HG03060 (cell line): ENCODE measurements at regions not wholly inside any gene's neighbourhood (a gene's known extent, or its start where the extent isn't known, plus 50 kb on each side); places are given as distances from the start of the nearest gene placed in this dataset.

ENCODE experiments used
- ATAC-seq: cut with Tn5 transposase; IDR thresholded peaks from one replicate; pipeline ENCODE4 v1.9.1; 2021; ENCODE audit warnings: low read depth, moderate number of reproducible peaks; ENCODE audit not compliant: unreplicated experiment

DNA sequence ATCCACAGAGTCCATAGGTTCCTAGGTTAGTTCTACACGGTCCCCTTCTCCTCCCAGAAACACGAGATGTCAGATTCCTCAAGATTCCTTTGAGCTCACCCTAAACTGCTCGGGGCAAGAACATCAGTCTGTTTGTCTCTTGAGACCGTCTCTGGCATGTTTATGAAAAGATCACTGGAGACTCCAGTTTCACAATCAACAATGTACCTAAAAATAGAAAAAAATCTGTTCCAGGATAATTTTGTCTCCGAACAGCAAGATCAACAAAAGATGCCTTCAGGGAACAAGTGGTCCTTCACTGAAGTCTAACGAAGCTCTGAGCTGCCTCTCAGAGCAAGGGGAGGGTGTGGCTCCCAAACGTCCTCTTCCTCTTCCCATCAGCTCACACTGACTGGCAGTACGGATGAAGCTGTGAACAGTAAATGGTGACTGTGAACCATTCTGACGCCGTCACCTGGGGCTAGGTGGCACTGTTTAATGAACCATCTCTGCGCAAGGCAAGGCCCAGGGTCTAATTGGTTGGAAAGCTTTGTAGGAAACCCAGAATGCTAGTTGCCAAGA, 156.2 kb upstream of the LYZL1 start:
- ATAC-seq, result no peak

DNA sequence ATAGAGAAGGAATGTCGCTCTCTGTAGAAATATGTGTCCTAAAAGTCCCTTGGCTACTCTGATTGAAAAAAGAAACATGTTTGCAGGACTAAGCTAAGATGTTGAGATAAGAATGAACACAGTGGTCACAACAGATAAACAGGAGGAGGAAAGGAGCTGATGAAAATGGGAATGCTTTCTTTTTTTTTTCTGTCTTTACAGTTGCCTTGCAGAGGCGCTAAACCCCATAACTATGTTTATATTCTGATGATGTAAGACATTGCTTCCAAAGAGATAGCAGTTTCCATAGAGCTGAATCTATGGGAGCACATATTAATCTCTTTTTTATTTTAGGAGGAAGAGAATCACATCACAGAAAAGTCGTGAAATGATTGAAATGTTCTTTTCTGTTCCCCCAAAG, 153.5 kb upstream of the LYZL1 start:
- ATAC-seq, result no peak

DNA sequence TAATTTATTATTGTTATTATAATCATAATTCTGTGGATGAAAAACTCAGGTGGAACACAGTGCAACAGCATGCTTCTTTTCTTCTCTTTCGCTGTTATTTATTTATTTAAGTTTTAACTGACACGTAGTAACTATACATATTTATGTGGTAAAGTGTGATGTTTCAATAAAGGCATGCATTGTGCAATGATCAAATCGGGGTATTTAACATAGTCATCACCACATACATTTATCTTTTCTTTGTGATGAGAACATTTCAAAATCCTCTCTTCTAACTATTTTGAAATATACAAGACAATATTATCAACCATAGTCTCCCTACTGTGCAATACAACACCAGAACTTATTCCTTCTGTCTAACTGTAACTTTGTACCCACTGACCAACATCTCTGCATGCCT, 152.5 kb upstream of the LYZL1 start:
- no peak for ATAC-seq

DNA sequence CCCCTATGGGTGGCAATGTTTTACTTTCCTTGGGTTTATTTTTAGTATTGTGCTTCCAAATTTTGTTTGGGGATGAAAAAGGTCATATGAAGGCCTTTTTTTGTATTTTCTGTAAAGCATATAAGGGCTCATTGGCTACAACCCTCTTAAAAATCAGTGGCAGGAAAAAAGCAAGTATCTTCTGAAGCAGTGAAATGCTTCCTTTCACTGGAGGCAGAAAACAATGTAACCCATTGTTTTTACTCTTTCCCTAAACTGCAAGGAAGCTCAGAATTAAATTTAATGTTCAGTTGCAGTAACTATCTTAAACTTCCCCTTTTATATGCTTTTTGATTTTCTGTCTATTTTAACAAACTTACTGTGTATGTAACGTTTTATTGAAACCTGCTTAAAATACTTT, 148.7 kb upstream of the LYZL1 start:
- no peak for ATAC-seq

DNA sequence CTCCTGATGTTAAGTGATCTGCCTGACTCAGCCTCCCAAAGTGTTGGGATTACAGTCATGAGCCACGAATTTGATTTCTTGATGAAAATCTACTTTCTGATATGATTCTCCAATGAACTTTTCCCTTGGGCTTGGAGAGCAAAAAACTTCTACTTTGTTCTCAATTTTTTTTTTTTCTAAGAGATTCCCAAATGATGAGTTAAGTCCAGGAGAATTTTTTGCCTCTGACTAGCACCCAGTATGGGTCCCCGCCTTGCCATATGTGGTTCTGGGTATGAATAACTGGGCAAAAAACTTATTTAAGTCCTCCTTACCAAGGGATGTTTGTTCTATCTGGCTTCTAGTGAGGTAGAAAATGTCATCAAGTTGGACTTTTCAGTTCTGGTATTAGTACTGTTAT, 147.9 kb upstream of the LYZL1 start:
- ATAC-seq, result no peak

DNA sequence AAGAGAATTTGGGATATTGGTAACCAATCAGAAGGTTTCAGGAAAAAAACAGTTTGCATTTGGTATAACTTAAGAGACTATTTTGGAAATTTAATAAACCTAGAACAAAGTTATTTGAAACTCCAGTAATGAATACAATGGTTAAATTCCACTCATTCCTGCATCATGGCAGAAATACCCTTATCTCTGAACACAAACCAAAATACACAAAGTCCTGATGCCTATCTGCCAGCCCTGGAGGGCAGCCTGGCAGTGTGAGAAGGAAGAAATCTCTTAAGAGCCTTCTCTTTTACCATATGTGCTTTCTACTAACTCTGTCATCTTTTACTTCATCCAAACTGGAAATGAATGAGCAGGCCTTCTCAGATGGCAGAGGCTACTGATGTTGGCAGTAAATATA, 147.1 kb upstream of the LYZL1 start:
- ATAC-seq, result no peak

DNA sequence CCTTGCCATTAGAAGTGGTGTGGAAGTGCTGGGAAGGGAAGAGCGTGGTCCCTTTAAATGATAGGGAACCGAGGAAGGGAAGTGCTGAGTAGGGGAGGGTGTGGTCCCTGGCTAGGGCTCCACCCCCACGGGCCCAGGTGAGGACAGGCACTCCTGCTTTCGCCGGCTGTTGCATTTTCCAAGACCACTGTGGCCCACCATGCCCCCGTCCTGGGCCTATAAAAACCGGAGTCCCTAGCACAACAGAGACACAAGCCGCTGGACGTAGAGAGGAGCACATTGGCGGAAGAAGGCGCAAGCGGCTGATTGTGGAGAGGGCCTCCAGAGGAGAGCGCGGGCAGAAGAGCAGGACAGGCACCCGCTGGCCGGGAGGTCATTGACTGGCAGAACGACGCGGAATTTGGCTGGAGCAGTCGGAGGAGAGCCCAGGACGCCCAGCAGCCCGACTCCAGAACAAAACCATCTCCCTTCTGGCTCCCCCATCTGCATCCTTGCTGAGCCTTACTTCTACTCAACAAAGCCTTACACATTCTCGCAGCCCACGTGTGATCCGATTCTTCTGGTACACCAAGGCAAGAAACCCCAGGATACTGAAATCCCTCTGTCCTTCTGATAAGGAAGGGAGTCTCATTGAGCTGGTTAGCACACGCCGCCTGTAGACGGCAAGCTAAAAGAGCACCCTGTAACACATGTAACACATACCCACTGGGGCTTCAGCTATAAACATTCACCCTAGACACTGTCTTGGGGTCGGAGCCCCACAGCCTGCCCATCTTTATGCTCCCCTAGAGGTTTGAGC, 146.2 kb upstream of the LYZL1 start:
- ATAC-seq, result no peak

DNA sequence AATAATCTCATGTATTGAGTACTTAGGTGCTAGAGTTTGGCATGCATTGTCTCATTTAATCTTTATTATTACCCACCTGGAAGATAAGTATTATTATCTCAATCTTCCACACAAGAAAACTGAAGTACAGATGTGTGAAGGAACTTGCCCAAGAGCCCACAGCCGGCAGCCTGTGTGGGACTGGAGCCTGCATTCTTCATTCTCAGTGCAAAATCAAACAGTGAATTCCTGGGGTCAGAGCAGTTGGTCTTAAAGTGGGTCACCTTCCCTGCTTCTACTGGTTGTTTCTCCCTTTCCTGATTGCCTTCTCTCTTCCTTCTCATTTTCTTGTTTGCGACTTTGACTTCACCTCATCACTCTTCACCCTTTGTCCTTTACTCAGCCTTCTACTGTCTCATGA, 144.7 kb upstream of the LYZL1 start:
- no peak for ATAC-seq

DNA sequence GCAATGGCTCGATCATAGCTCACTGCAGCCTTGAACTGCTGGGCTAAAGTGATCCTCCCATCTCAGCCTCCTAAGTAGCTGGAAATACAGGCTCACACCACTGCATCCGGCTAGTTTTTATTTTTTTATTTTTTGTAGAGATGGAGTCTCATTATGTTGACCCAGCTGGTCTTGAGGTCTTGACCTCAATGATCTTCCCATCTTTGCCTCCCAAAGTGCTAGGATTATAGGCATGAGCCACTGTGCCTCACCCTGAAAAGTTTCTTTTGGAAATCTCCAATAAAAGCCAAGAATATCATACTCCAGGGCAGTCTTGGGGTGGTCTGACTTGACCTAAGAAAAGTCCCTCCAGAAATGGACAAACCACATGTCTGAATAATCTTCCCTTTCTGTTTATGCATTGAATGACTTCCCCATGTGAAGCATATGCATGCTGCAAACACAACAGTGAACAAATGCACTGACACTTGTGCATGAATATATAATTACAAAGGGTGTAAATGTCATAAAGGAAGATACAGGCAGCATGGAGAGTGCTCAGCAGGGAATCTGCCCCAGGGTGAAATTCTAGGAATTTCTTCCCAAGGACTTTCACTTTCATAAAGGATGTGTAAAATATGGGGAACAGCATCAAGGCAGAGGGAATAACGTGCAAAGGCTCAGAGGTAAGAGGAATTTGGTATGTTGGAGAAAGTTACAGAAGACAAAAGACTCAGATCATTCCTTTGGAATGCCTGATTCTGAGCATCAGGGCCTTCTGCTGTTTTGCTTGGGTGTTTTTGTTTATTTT, 142.4 kb upstream of the LYZL1 start:
- no peak for ATAC-seq

DNA sequence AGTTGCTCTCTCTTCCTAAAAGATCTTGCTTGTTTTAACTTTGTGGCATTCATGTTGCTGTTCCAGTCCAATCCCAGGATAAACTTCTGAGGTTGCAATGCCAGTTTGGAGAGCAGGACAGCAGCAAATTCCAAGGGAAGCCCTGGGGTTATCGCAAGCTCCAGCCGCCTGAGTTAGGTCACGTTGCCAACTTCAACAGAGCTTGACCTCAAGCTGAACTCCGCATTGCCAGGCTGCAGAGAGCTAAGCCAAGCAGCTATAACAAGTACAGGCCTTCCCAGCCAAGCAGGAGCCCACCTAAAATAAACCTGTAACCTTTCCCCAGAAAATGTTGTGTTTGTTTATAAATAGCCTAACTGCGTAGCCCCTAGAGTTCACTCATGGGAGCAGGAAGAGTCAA, 138.9 kb upstream of the LYZL1 start:
- ATAC-seq, result no peak

DNA sequence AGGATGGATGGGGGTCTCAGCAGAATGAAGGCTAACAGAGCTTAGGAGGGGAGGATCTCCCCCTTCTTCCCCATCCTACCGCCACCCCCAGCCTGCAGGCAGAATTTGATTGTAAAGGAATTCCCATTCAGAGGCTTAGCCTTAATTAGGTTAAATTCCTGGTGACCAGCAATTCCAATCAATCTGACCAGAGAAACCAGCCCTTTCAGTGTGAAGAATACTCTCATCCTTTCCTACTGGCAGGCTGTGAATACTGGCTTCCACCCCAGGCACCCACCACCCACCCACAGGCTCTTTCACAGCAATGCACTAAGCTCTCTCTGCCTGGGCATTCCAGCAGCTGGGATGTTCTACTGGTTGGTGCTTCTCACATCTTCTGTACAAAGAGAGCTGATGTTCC, 137.9 kb upstream of the LYZL1 start:
- no peak for ATAC-seq

DNA sequence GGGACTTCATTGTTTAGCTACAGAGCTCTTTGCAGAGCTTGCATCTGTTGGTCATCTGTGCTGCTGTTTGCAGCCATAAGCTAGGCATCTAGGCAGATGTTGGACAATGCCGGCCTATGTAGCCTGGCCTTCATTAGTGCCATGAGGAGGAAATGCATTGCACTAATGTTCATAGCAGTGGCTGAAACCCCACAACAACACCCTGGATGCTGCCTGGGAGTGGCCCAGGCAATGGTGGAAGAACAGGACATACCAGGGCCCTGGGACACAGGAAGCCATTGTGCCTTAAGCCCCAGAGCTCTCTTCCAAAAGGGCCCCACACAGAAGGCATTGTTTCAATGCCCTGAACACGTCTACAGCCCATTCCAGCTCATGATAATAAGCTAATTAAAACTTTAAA, 131.5 kb upstream of the LYZL1 start:
- no peak for ATAC-seq

DNA sequence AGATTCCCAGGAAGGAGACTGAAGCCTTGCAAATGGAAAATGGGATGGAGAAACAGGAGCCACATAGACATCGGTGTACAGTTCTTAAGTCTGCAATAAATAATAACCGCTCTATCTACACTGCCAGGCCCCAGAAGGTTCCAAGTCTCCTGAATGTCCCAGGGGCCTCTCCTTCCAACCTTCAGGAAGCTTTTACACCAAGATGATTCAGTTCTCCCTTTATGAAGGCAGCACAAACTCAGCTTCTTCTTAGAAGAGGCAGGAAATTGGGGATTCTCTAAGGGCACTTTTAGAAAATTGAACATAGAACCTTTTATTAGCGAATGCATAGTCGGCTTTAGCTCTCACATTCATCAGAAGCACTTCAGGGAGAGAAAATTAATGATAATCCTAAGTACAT, 130.8 kb upstream of the LYZL1 start:
- no peak for ATAC-seq

DNA sequence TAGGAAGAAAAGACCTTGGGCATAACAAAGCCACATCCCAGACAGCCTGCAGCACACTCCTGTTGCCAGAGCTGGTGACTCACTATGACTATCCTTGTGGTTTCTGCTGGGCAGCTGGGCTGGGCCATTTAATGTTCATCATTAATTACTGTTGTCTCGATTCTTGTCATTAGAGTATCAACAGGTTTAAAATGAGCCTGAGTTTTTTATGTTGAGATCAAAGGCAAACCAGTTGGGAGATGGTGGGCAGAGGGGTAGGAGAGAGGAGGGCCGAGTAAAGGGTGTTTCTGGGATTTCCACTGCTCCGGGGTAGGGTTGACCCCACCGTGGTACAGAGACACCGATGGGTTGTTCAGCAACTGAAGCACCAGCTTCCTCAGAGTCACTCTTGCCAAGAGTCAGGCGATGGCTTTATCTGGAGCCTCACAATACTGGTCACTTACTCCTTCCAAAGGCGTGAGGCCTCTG, 128.7 kb upstream of the LYZL1 start:
- ATAC-seq, result no peak

DNA sequence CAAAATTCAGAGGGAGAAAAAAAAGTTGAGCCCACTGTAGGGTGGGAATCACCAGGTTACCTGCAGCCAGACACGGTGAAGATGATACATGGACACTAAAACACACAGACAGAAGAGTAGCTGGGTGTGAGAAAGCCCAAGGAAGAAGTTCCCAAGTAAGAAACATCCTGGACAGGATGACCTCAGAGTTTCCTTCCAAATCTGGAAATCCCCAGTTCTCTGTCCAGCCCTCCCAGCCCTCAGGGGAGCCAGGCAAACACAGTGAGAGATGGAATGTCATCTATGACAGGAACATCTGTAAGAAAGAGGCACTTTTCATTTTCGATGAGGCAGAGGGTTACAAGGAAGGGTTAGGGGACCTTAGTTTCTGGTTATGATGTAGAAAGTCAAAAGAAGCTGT, 125.1 kb upstream of the LYZL1 start:
- no peak for ATAC-seq

DNA sequence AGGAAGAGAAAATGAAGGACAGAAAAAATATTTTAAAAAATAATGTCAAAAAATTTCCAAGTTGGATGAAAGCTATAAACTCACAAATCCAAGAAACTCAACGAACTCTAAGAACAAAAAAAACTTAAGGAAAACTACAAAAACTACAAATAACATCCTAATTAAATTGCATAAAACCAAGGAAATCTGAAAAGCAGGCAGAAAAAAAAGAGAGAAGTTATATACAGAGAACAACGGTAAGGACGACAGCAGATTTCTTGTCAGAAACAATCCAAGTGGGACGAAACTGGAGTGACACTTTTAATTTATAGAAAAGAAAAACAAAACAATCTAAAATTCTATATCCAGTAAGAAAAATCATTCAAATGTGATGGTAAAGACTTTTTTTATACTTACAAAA, 122.2 kb upstream of the LYZL1 start:
- no peak for ATAC-seq

DNA sequence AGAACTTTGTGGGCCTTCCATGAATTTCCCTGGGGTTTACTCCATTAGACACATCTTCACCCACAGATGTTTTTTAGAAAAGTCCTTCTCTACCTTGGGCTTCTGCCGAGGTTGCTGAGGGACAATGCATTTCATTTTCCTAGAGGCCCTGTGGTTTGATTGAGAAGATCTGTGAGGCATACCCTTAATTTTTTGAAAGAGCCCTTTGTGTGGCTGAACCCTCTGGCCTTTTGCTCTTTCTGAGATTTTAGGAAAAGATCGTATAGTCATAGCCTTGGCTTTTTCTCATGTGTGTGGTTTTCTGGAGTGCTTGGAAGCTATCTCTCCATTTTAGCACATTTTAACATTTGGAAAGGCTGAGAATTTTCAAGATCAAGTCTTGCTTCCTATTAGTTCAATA, 119.8 kb upstream of the LYZL1 start:
- ATAC-seq, result no peak

DNA sequence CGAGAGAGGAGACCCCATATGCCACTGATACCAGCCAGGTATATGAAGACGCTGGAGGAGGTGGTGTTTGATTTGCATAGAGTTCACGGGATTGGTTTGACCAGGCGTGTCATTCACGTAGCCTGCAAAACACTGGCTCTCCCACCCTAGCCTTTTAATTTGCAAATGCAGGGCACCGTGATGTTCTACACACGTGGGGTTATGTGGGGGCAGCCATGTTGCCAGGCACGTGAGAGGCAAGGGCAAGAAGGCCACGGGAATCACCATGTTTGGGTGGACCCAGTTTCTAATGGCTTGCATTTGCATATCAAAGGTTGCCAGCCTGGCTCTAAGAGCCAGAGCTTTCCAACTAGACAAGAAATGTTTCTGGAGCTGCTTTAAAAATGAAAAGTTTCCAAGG, 117.2 kb upstream of the LYZL1 start:
- ATAC-seq, result no peak

DNA sequence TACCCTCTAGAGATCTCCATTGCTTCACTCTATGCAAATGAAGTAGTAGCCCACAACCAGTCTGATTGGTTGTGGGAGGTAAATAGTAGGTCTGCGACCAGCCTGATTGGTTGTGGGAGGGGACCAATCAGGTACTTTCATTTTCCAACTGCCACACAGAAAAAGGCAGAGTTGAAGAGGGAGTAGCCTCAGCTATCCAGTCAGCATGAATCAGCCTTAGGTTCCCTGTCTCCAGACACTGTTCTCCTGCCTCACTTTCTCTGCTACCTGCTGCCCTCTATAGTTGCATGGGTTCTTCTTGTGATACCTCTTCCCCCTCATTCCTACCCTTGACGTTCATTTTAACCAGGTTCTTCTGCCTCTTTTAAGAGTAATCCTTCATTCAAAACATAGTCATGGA, 114.5 kb upstream of the LYZL1 start:
- no peak for ATAC-seq

DNA sequence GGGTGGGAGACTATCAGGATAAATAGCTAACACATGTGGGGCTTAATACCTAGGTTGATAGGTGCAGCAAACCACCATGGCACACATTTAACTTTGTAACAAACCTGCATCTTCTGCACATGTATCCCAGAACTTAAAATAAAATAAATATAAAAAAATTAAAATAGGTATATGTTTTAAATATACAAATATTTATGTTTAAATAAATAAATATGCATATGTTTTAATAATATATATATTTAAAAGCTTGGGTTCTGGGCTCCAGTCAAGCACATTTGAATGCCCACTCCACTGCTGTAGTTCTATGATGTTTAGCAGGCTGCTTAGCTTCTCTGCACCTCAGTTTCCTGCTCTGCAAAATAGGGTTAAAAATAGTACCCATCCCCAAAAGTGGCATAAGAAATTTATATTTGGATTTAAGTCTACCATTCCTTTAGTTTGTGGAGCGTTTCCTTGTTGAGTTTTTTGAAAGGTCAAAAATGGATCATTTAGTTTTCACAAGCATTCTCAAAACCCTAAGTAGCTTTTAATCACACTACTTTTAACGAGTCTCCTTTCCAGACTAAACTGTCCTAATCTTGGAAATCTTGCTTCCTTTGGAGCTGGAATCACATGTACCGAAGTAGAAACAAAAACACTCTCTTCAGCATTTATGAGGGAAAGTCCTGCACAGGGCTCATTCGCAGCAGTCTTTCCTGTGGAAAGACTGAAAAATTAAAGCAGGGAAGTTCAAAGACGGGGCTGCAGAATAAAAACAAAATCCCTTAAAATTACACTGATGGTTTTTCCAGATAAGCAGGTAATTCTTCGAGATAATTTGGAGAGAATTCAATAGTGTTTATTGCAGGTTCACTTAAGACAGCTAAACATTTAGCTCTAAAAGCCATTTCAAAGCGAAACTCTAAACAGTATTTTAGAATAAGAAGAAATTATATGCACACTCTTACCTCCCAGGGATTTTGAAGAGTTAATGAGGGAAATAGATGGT, 111.7 kb upstream of the LYZL1 start:
- ATAC-seq, result no peak

DNA sequence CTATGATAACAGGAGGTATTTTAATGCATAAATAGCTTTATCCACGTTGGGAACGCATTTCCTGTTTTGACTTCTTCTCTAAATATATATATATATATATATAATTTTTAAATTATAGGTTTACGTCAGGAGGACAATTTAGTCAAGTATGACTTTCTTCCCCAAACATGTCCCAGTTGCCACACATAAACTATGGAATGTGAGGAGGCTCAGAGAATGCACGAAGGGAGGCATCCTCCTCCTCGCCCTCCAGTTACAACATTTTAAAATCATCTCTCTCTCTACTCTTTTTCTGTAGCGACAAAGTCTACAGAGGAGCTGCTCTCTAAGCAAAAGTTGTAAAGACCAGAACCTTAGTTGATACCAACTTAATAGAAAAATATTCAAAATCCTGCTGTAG, 106.9 kb upstream of the LYZL1 start:
- no peak for ATAC-seq
